B cell (primary cell): ENCODE measurements at regions not wholly inside any gene's neighbourhood (a gene's known extent, or its start where the extent isn't known, plus 50 kb on each side); places are given as distances from the start of the nearest gene placed in this dataset.

Experiments
- ATAC-seq: fragments of 200-7000 bp; cut with Tn5 transposase; one replicate; pipeline ENCODE4 v1.10.0; 2021; ENCODE audit warnings: low read depth, mild to moderate bottlenecking, moderate number of reproducible peaks, moderate library complexity
- CTCF ChIA-PET: fragments of 350-600 bp; sonication (Branson Sonifier 250); formaldehyde crosslinking; loops from one replicate; lab custom pipeline; 2021; ENCODE audit warnings: antibody characterized with exemption, inconsistent platforms; lab: Charles Lee
- POLR2A ChIA-PET: fragments of 350-600 bp; sonication (Branson Sonifier 250); formaldehyde crosslinking; loops from one replicate; lab custom pipeline; 2021; ENCODE audit warnings: antibody characterized with exemption; lab: Charles Lee
- DNase-seq: peaks from one replicate; pipeline ENCODE4 v3.0.0; 2013
- H2AFZ ChIP-seq: 2 replicates; pipeline ENCODE4 v1.6.1; 2012; ENCODE audit warnings: mild to moderate bottlenecking, low read depth, low read length; ENCODE audit not compliant: insufficient read depth, poor library complexity, severe bottlenecking
- H3K27ac ChIP-seq, 2 donors: 1 replicate in 1 of 2; 2 replicates in 1 of 2; pipeline ENCODE4 v1.5.1; 2012 to 2013; ENCODE audit warnings: low read length in 2 of 2, mild to moderate bottlenecking in 2 of 2, moderate library complexity in 1 of 2
- H3K27me3 ChIP-seq, 4 experiments: fragments of 200-600 bp in 1 of 4; sonication (generic) in 1 of 4; replicated peaks in 1 of 4; 1 replicate in 2 of 4; 2 replicates in 2 of 4; pipeline versions ENCODE4 v1.6.1 to v1.7.0; 2013 to 2016; ENCODE audit warnings: low read length in 3 of 4, mild to moderate bottlenecking in 2 of 4, mixed read lengths in 1 of 4, moderate library complexity in 1 of 4; ENCODE audit not compliant: insufficient read depth in 4 of 4, control insufficient read depth in 3 of 4; ENCODE audit errors: control extremely low read depth in 1 of 4
- H3K36me3 ChIP-seq, 2 experiments: replicated peaks in 1 of 2; 1 replicate in 1 of 2; 2 replicates in 1 of 2; pipeline versions ENCODE4 v1.6.1 to v1.7.1; 2013; ENCODE audit warnings: low read length in 1 of 2; ENCODE audit not compliant: insufficient read depth in 2 of 2, control insufficient read depth in 1 of 2; ENCODE audit errors: control extremely low read depth in 1 of 2, extremely low read depth in 1 of 2
- H3K4me1 ChIP-seq, 2 donors: fragments of 200-600 bp in 1 of 2; sonication (generic) in 1 of 2; 1 replicate in 1 of 2; 2 replicates in 1 of 2; pipeline versions ENCODE4 v1.5.1 to v1.6.1; 2013 to 2017; ENCODE audit warnings: low read length in 2 of 2; ENCODE audit not compliant: control insufficient read depth in 2 of 2, insufficient read depth in 2 of 2
- H3K4me2 ChIP-seq: replicated peaks from 2 replicates; pipeline ENCODE3; 2012; ENCODE audit warnings: mild to moderate bottlenecking, low read depth, low read length; ENCODE audit not compliant: poor library complexity, severe bottlenecking
- H3K4me3 ChIP-seq, 5 experiments: fragments of 200-600 bp in 1 of 5; sonication (generic) in 1 of 5; 1 replicate in 3 of 5; 2 replicates in 2 of 5; pipeline versions ENCODE4 v1.5.1 to v1.7.0; 2011 to 2016; ENCODE audit warnings: low read length in 4 of 5, mild to moderate bottlenecking in 4 of 5, low read depth in 2 of 5, control low read depth in 1 of 5, moderate library complexity in 1 of 5; ENCODE audit not compliant: insufficient read depth in 1 of 5; ENCODE audit errors: control extremely low read depth in 1 of 5, extremely low read depth in 1 of 5
- H3K79me2 ChIP-seq: fragments of 200-600 bp; sonication (generic); one replicate; pipeline ENCODE4 v1.6.0; 2016; ENCODE audit warnings: low read length; ENCODE audit not compliant: control insufficient read depth, insufficient read depth
- H3K9ac ChIP-seq: fragments of 200-600 bp; sonication (generic); 2 replicates; pipeline ENCODE4 v1.6.1; 2017; ENCODE audit warnings: mild to moderate bottlenecking, low read length, moderate library complexity
- H3K9me3 ChIP-seq, 3 donors: one replicate each; pipeline versions ENCODE4 v1.6.1 to v1.7.1; 2013; ENCODE audit warnings: low read length in 2 of 3; ENCODE audit not compliant: control insufficient read depth in 2 of 3, insufficient read depth in 1 of 3; ENCODE audit errors: control extremely low read depth in 1 of 3
- H4K20me1 ChIP-seq: 2 replicates; pipeline ENCODE4 v1.6.0; 2012; ENCODE audit warnings: mild to moderate bottlenecking, low read length; ENCODE audit not compliant: insufficient read depth, control insufficient read depth, poor library complexity, severe bottlenecking
- H3K27ac Mint-ChIP-seq: one replicate; pipeline ENCODE4 v1.8.0; 2021; ENCODE audit warnings: mixed read lengths
- H3K27me3 Mint-ChIP-seq: one replicate; pipeline ENCODE4 v1.8.0; 2021; ENCODE audit warnings: mixed read lengths
- H3K4me1 Mint-ChIP-seq: one replicate; pipeline ENCODE4 v1.8.0; 2021; ENCODE audit warnings: mixed read lengths
- H3K4me3 Mint-ChIP-seq: one replicate; pipeline ENCODE4 v1.8.0; 2021; ENCODE audit warnings: mixed read lengths
- H3K9me3 Mint-ChIP-seq: one replicate; pipeline ENCODE4 v1.8.0; 2022; ENCODE audit warnings: mixed read lengths; ENCODE audit not compliant: insufficient read depth
- CTCF ChIP-seq: fragments of 200-600 bp; IDR thresholded peaks from one replicate; pipeline ENCODE4 v1.8.0; 2022; ENCODE audit warnings: antibody characterized with exemption, mild to moderate bottlenecking
- EZH2 ChIP-seq: IDR thresholded peaks from 2 replicates; pipeline ENCODE4 v1.6.1; 2012; ENCODE audit warnings: borderline replicate concordance, low read depth, mild to moderate bottlenecking, moderate library complexity, low read length; ENCODE audit not compliant: insufficient read depth, poor library complexity, severe bottlenecking
- whole genome bisulfite sequencing: methylation state at CpG from one replicate; pipeline ENCODE4 v1.1.5; 2013; ENCODE audit warnings: missing lambda C conversion rate; ENCODE audit not compliant: insufficient coverage; 5-methylcytosine and 5-hydroxymethylcytosine counted together
- intact Hi-C: fragments of 100-400 bp; cut with micrococcal nuclease; formaldehyde crosslinking; loops from one replicate; pipeline ENCODE4 v1.10.0; 2022

- Histone ChIP-seq H3K27me3 (no peaks in the 10 kb centered on the region), H3K27ac (no peak overlapping the region), H3K4me2 (no peak overlapping the region), H3K36me3 (no peaks in the 10 kb centered on the region), H4K20me1 (no peaks in the 10 kb centered on the region), H3K9ac (no peak overlapping the region), H3K4me3 (no peak overlapping the region), H2AFZ (no peak overlapping the region), H3K9me3 (no peaks in the 10 kb centered on the region), H3K4me1 (no peaks in the 10 kb centered on the region), H3K79me2 (no peaks in the 10 kb centered on the region)
- no peak overlapping the region for H3K27ac Mint-ChIP-seq
- ChIA-PET POLR2A (no interaction called here), CTCF (interaction anchor here (1.7 kb wide), 1 partner anchor 11 kb away, joined by 3 read pairs; no protein-coding TSS in a partner anchor)
- no peaks in the 10 kb centered on the region for H3K9me3 Mint-ChIP-seq
- DNase-seq, result no peak
- peaks cover 10% of the 10 kb centered on the region for H3K27me3 Mint-ChIP-seq
- intact Hi-C loops, result no loop called here
- no peak for ATAC-seq
- no peaks in the 10 kb centered on the region for H3K4me1 Mint-ChIP-seq
- H3K4me3 Mint-ChIP-seq, result no peak overlapping the region
- TF ChIP-seq EZH2, result no peak
- no peak for TF ChIP-seq CTCF
- 100% methylated on average over 3 of the region's 6 CpGs for whole genome bisulfite sequencing
These were observed 68.7 kb upstream of the PWP1 start for GRCh38 chr12:107616941-107617340.

- intact Hi-C loops, result no loop called here
- Histone ChIP-seq H3K79me2 (no peaks in the 10 kb centered on the region), H3K27me3 (no peaks in the 10 kb centered on the region), H4K20me1 (no peaks in the 10 kb centered on the region), H3K4me1 (no peaks in the 10 kb centered on the region), H3K36me3 (no peaks in the 10 kb centered on the region), H3K9ac (no peak overlapping the region), H3K9me3 (no peaks in the 10 kb centered on the region), H3K27ac (no peak overlapping the region), H3K4me2 (no peak overlapping the region), H3K4me3 (no peak overlapping the region), H2AFZ (no peak overlapping the region)
- no peak overlapping the region for H3K4me3 Mint-ChIP-seq
- H3K4me1 Mint-ChIP-seq, result no peaks in the 10 kb centered on the region
- DNase-seq (no peak), ATAC-seq (no peak)
- ChIA-PET CTCF (interaction anchor here (1.0 to 1.7 kb wide), 2 partner anchors 10 to 12 kb away, joined by 3 to 5 read pairs; no protein-coding TSS in a partner anchor), POLR2A (no interaction called here)
- 89% methylated on average over 12 of the region's 15 CpGs for WGBS
- H3K27me3 Mint-ChIP-seq, result peaks cover 10% of the 10 kb centered on the region
- no peak for TF ChIP-seq CTCF
- no peak for TF ChIP-seq EZH2
- no peak overlapping the region for H3K27ac Mint-ChIP-seq
- H3K9me3 Mint-ChIP-seq, result no peaks in the 10 kb centered on the region
These were observed 67.5 kb upstream of the PWP1 start for GRCh38 chr12:107618106-107618505.
